Stimulated activated effector memory CD8-positive, alpha-beta T cell treated with anti-CD3 and anti-CD28 coated beads, Interleukin-12 subunit alpha, Interleukin-12 subunit beta, amount 100 ng/mL, for 72 hours (primary cell): ENCODE measurements at regions not wholly inside any gene's neighbourhood (a gene's known extent, or its start where the extent isn't known, plus 50 kb on each side); places are given as distances from the start of the nearest gene placed in this dataset.

Experiments used
- ATAC-seq: fragments of 150-1000 bp; cut with Tn5 transposase; 2 replicates; pipeline ENCODE4 v1.10.0; 2021
- DNase-seq, 2 donors: peaks; one replicate each; pipeline ENCODE4 v3.0.0; 2021 to 2022; ENCODE audit warnings: low spot score in 2 of 2
- H3K27ac Mint-ChIP-seq: one replicate; pipeline ENCODE4 v1.8.0; 2022; ENCODE audit warnings: mild to moderate bottlenecking, mixed read lengths
- H3K36me3 Mint-ChIP-seq: one replicate; pipeline ENCODE4 v1.8.0; 2022; ENCODE audit warnings: mild to moderate bottlenecking, mixed read lengths
- H3K4me1 Mint-ChIP-seq: one replicate; pipeline ENCODE4 v1.8.0; 2022; ENCODE audit warnings: mixed read lengths
- H3K4me3 Mint-ChIP-seq: one replicate; pipeline ENCODE4 v1.8.0; 2022; ENCODE audit warnings: mild to moderate bottlenecking, mixed read lengths
- H3K9me3 Mint-ChIP-seq: one replicate; pipeline ENCODE4 v1.8.0; 2022; ENCODE audit warnings: mixed read lengths

DNA sequence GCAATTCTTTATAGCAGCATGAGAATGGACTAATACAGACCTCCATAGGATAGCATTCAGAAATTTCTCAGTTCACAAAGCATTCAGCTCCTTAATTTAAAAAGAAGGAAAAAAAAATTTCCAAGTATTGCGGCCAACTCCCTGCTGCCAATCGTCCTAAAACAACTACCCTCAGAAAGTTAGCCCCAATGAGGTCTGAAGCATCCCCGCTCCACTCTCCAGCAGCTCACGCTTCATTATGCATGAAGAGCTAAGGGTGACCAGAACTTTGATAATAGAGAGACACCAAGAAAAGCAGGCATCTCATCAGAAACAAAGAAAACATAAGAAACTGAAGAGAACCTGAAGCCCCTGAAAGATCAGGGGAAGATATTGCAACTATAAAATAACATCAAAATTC lies 172.8 kb upstream of the NUDT4 start:
- Mint-ChIP-seq H3K27ac (no peak overlapping the region), H3K36me3 (no peaks in the 10 kb centered on the region), H3K4me3 (no peak overlapping the region), H3K9me3 (no peaks in the 10 kb centered on the region), H3K4me1 (no peaks in the 10 kb centered on the region)
- DNase-seq (no peak), ATAC-seq (no peak)

DNA sequence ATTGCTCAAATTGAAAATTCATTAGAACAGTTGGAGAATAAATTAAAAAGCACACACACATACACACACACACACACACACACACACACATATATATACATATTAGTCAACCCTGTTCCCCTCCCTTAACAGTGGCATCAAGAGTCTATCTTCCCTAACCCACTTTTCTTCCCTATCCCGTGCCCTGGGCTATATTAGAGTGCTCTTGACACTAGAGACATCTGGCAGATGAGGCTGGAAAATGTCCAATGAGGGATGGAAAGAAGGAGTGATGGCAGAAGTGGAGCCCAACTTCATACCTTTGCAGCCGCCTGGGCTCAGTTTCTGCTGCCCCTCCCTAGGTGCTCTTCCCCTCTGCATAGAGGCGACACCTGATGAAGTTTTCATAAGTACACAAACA lies 172.4 kb upstream of the NUDT4 start:
- Mint-ChIP-seq H3K4me1 (no peaks in the 10 kb centered on the region), H3K4me3 (no peak overlapping the region), H3K36me3 (no peaks in the 10 kb centered on the region), H3K9me3 (no peaks in the 10 kb centered on the region), H3K27ac (no peak overlapping the region)
- DNase-seq (no peak), ATAC-seq (no peak)

DNA sequence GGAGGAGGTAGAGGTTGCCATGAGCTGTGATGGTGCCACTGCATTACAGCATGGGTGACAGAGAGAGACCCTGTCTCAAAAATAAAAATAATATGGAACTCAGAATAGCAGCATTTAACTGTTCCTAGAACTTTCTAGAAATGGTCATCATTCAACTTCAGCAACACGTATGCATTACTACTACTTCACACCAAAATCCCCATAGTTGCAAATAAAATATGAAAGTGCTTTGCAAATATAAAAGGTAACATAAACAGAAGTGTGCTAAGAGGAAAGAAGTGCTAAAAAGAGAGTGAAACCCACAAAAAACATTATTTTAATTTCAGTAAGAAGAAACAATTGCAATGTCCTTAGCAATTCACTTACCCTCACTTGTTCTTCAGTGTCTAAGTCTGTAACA lies 169.7 kb upstream of the NUDT4 start:
- ATAC-seq (no peak), DNase-seq (no peak)
- Mint-ChIP-seq H3K4me1 (no peaks in the 10 kb centered on the region), H3K9me3 (no peaks in the 10 kb centered on the region), H3K36me3 (no peaks in the 10 kb centered on the region), H3K4me3 (no peak overlapping the region), H3K27ac (no peak overlapping the region)

DNA sequence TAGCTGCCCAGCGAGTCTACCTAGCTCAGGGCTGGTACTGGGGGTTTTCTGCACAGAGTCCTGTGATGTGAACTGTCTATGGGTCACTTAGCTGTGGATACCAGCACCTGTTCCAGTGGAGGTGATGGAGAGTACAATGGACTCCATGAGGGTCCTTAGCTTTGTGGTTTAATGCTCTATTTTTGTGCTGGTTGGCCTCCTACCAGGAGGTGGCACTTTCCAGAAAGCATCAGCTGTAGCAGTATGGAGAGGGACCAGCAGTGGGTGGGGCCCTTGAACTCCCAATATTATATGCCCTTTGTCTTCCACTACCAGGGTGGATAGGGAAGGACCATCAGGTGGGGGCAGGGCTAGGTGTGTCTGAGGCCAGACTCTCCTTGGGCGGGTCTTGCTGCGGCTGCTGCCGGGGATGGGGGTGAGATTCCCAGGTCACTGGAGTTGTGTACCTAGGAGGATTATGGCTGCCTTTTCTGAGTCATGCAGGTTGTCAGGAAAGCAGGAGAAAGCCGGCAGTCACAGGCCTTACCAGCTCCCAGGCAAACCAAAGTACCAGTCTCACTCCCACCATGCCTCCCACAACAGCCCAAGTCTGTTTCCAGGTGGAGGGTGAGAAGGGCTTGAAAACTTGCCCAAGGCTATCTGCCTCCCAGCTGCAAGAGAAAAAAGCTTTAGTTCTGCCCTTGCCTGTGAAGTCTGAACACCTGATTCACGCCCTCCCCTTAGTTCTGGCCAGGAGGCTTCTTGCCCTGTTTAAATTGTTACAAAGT lies 163.0 kb upstream of the NUDT4 start:
- DNase-seq (no peak), ATAC-seq (no peak)
- H3K4me3 Mint-ChIP-seq, result no peak overlapping the region
- no peaks in the 10 kb centered on the region for H3K9me3 Mint-ChIP-seq
- H3K4me1 Mint-ChIP-seq, result no peaks in the 10 kb centered on the region
- H3K36me3 Mint-ChIP-seq, result no peaks in the 10 kb centered on the region
- no peak overlapping the region for H3K27ac Mint-ChIP-seq

DNA sequence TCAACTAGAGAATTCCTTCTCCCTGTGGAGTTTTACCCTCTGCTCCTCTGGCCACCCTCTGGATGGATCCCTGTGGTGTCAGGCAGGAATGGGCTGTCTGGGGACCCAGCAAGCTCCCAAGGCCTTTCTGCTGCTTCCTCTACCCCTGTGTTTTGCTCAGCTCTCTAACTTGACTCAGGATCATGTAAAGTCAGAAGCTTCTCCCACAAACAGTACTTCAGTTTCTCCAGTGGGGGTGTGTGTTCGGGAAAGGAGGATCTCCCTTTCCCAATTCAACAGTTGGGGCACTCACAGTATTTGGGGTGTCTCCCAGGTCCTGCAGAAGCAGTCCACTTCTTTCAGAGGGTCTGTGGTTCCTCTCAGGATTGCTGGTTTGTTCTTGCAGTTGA lies 162.4 kb upstream of the NUDT4 start:
- H3K27ac Mint-ChIP-seq, result no peak overlapping the region
- DNase-seq, result no peak

DNA sequence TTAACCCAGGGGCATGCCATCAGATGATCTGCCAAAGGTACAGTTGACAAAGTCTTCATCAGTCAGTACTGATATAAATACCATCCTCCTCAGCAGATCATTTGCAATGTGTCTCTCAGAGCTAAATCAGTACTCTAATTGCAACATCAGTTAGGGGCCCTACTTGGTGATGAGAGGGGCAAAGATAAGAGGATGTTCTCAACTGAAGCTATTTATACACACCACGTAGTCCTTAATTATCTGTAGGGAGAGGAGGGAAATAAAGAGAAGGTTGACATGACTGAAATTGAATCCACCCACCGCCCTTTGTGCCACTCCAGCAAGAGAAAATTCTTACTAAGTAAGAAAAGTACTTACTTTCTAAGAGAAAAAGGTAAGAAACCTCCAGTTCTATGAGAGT lies 157.8 kb upstream of the NUDT4 start:
- DNase-seq (no peak), ATAC-seq (no peak)
- no peak overlapping the region for H3K27ac Mint-ChIP-seq
- no peaks in the 10 kb centered on the region for H3K4me1 Mint-ChIP-seq
- H3K9me3 Mint-ChIP-seq, result no peaks in the 10 kb centered on the region
- no peak overlapping the region for H3K4me3 Mint-ChIP-seq
- H3K36me3 Mint-ChIP-seq, result no peaks in the 10 kb centered on the region

More for the DNA sequence above, 162.4 kb upstream of the NUDT4 start:
- H3K4me1 Mint-ChIP-seq, result no peaks in the 10 kb centered on the region
- H3K4me3 Mint-ChIP-seq, result no peak overlapping the region
- no peaks in the 10 kb centered on the region for H3K9me3 Mint-ChIP-seq
- no peak for ATAC-seq
- H3K36me3 Mint-ChIP-seq, result no peaks in the 10 kb centered on the region

DNA sequence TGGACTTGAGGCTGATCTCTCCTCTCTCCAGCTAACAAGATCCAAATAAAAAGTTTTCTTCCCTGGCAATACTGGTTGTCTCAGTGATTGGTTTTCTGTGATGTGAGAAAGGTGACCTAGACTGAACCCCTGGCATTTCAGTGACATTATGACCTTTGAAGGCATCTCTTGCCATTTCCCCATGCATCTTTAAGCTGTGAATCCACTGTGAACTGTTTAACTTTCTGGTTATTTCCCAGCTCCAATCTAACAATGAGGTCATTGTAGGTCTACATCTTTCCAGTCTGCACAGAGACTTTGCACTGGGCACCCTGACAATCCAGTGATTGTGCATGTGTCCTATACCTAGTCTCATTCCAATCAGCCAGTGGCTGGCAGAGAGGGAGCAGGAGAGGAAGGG lies 155.9 kb upstream of the NUDT4 start:
- H3K36me3 Mint-ChIP-seq, result no peaks in the 10 kb centered on the region
- no peak overlapping the region for H3K4me3 Mint-ChIP-seq
- no peaks in the 10 kb centered on the region for H3K9me3 Mint-ChIP-seq
- H3K4me1 Mint-ChIP-seq, result no peaks in the 10 kb centered on the region
- H3K27ac Mint-ChIP-seq, result no peak overlapping the region
- no peak for ATAC-seq
- DNase-seq, result no peak

DNA sequence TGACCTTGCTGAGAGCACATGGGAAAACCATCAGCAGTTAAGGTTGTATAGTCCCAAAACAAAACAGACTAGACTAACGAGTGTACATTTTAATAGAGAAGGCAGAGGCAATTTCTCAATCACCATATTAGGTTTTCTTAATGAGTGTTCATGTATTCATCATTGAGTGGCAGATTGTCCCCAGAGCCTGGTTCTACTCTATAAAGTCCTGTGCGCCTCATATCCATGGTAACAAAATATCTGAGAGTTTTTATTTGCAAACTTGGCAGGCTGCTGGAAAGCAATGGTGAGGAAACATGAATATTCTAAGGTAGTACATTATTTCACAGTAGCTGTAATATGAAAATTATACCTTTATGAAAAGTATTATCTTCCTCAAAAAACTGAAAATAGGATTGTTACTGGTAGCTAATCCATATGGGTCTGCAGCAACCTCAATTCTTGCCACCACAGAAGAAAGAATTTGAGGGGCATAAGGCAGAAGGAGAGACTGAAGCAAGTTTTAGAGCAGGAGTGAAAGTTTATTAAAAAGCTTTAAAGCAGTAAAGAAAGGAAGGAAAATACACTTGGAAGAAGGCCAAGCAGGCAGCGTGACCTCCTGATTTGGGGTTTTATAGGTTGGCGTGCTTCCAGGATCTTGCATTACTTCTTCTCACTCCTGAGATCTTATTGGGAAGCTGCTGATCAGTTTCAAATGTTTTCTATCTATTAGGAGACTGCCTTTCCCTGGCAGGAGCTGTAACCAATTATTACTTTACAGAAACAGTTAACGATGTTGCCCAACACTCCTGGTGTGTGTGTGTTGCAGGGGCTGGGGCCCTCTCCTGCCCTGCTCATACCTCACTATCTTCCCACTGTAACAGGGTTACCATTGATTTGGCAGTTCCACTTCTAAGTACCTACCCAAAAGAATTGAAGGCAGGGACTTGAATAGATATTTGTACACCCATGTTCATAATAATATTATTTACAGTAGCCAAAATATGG lies 154.0 kb upstream of the NUDT4 start:
- Mint-ChIP-seq H3K9me3 (no peaks in the 10 kb centered on the region), H3K4me3 (no peak overlapping the region), H3K27ac (no peak overlapping the region), H3K4me1 (no peaks in the 10 kb centered on the region), H3K36me3 (no peaks in the 10 kb centered on the region)
- DNase-seq, result no peak
- no peak for ATAC-seq

DNA sequence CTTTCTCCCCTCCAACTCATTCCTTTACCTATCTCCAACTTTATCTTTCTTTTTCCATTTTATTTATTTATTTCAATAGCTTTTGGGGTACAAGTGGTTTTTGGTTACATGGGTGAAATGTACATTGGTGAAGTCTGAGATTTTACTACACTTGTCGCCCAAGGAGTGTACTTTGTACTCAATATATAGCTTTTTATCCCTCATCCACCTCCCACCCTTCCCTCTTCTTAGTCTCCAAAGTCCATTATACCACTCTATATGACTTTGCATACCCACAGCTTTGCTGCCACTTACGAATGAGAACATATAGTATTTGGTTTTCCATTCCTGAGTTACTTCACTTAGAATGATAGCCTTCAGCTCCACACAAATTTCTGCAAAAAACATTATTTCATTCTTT lies 152.6 kb upstream of the NUDT4 start:
- no peaks in the 10 kb centered on the region for H3K4me1 Mint-ChIP-seq
- no peaks in the 10 kb centered on the region for H3K36me3 Mint-ChIP-seq
- H3K9me3 Mint-ChIP-seq, result no peaks in the 10 kb centered on the region
- DNase-seq (no peak), ATAC-seq (no peak)
- no peak overlapping the region for H3K27ac Mint-ChIP-seq
- H3K4me3 Mint-ChIP-seq, result no peak overlapping the region

DNA sequence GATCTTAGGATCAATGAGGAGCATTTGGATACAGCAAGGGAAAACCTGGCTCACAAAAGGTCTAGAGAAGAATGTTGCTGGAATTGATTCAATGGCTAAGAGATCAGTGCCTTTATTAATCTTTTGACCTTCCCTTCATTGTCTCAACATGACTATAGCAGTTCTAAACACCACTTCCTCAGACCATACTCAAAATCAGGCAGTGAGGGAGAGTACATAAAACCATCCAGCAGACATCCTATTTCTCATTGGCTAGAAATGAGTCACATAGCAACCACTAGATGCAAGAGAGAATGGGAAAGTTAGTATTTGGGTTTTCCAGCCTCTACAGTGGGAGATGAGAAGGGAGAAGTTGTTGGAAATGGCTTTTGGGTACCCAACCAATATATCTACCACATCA lies 151.4 kb upstream of the NUDT4 start:
- no peak for DNase-seq
- Mint-ChIP-seq H3K27ac (no peak overlapping the region), H3K9me3 (no peaks in the 10 kb centered on the region), H3K4me1 (no peaks in the 10 kb centered on the region), H3K4me3 (no peak overlapping the region), H3K36me3 (no peaks in the 10 kb centered on the region)
- ATAC-seq, result peak; percentile 47

DNA sequence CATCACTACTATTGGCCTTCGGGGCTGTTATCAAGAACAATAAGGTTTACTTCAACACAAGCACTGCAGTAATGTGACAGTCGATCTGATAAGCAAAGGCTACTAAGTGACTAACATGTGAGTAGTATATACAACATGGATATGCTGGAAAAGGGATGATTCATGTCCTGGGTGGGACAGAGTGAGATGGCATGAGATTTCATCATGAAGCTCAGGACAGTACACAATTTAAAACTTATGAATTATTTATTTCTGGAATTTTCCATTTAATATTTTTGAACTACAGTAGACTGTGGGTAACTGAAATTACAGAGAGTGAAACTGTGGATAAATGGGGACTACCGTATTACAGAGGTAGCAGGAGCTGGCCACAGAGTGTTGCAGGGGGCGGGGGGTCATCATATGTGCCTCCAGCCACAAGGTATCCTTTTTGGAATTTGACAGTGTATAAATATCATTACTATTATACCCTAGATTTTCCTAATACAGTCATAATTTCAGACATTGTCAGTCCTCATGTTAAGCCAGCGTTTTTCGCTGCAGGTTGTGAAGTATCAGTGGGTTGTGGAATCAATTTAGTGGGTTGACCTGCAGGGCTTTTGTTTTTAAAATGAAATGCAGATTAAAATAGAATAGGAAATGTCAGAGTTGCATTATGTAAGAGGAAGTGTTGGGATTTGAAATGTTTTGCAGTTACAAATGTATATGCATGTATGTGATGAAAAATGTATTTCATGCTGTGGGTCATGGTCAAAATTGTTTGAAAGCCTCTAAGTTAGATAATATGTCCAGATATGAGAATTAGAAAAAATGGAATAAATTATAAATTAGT lies 148.0 kb upstream of the NUDT4 start:
- no peaks in the 10 kb centered on the region for H3K4me1 Mint-ChIP-seq
- ATAC-seq, result no peak
- H3K4me3 Mint-ChIP-seq, result no peak overlapping the region
- no peak for DNase-seq
- no peaks in the 10 kb centered on the region for H3K9me3 Mint-ChIP-seq
- H3K27ac Mint-ChIP-seq, result no peak overlapping the region
- no peaks in the 10 kb centered on the region for H3K36me3 Mint-ChIP-seq

DNA sequence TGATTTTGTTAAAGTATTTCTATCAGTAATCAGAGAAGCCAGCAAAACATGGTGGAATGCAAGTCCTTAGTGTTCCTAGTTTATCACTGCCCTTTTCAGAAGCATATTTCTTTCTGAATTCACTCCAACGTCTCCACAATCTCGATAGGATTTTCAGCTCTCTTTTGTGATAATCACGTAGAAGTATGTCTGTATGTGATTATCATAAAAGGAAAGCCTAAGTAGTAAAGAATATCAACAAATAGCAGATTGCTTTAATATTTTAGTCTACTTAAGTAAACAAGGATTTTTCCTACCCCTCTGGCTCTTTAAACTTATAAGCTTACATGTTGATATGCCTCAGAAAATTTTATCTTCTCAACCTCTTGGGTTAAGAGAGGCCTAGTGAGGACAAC lies 147.4 kb upstream of the NUDT4 start:
- no peaks in the 10 kb centered on the region for H3K9me3 Mint-ChIP-seq
- no peak for ATAC-seq
- H3K4me1 Mint-ChIP-seq, result no peaks in the 10 kb centered on the region
- no peak overlapping the region for H3K4me3 Mint-ChIP-seq
- H3K27ac Mint-ChIP-seq, result no peak overlapping the region
- no peaks in the 10 kb centered on the region for H3K36me3 Mint-ChIP-seq
- no peak for DNase-seq

DNA sequence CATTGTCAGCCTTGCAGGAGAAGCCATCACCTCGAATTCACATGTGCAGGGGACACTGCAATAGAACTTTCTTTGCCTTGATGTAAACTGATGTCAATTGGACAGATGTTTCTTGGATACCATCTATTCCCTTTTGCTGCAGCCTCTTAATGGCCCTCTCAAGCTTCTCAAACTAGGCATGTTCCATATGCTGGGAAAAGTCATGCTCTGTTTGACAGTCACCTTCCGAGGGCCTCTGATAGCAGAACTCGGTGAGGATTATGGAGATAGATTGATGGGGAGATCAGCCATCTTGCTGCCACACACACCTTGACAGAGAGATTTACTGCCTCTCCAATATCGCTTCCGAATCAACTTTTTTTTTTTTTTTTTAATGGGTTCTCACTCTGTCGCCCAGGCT lies 145.8 kb upstream of the NUDT4 start:
- no peak for ATAC-seq
- Mint-ChIP-seq H3K36me3 (no peaks in the 10 kb centered on the region), H3K9me3 (no peaks in the 10 kb centered on the region), H3K4me1 (no peaks in the 10 kb centered on the region), H3K27ac (no peak overlapping the region), H3K4me3 (no peak overlapping the region)
- no peak for DNase-seq

DNA sequence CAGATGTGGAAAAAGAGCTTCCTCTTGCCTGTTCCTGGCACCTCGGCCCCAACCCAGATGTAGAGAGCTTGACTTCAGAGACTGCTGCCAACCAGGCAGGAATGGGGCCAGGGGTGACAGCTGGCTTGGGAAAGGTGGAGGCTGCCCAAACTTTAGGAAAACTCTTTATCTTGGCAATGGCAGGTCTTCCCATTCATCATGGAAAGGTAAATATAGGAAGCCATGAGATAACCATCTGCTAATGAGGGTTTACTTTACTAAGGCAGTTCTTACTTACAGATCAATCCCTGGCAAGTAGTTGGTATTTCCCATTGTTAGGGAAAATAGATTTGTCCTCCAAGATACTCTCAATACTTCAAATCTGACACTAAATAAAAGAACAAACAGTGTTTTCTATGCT lies 143.1 kb upstream of the NUDT4 start:
- no peaks in the 10 kb centered on the region for H3K36me3 Mint-ChIP-seq
- ATAC-seq, result no peak
- H3K4me3 Mint-ChIP-seq, result no peak overlapping the region
- DNase-seq, result no peak
- H3K4me1 Mint-ChIP-seq, result no peaks in the 10 kb centered on the region
- peaks cover under 1% of the 10 kb centered on the region for H3K9me3 Mint-ChIP-seq
- H3K27ac Mint-ChIP-seq, result no peak overlapping the region

DNA sequence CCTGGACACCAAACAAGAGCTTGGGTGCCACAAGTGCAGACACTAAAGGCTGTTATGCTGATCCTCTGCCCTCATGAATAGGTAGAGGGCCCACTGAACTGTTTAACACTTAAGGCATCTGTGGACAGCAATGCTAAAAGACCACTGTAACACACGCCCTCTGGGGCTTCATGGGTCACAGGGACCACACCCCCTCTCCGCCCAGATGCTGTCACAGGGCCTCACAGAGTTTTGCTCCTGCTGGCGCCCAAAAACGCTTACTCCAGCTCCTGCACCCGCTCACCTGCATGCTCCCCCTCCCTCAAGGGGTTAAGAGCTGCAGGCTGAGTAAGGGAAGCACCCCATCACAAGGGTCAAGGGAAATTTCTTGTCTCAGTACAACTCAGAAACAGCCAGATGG lies 141.8 kb upstream of the NUDT4 start:
- ATAC-seq (no peak), DNase-seq (no peak)
- H3K36me3 Mint-ChIP-seq, result no peaks in the 10 kb centered on the region
- H3K27ac Mint-ChIP-seq, result no peak overlapping the region
- no peaks in the 10 kb centered on the region for H3K4me1 Mint-ChIP-seq
- H3K4me3 Mint-ChIP-seq, result no peak overlapping the region
- H3K9me3 Mint-ChIP-seq, result peaks cover 3% of the 10 kb centered on the region
